ENCODE measurements at regions not wholly inside any gene's neighbourhood (a gene's known extent, or its start where the extent isn't known, plus 50 kb on each side); places are given as distances from the start of the nearest gene placed in this dataset.

DNA sequence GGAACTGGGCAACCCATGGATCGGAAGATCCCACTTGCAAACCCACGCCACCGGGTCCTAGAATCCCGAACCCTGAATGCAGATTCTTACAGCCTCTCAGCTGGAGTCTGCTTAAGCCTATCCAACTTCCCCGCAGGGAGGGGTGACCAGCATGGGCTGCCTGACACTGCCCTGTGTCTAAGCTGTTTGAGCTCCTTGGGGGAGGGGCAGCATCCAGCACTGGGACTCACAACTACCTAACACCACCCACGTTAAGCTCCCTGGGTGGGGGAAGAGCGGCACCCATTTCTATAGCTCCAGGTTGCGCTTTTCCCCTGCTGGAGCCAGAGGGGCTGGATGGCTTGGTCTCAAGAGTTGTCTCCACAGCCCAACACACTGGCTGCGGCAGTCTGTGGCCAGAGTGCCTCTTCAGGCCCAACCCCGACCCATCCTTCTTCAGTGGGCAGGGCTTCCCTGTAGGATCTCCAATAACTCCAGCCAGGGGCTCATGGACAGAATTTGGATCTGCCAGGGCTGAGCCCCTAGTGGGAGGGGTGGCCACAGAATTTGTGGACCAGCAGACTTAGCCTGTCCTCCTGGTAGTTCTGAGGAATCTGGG is 649.2 kb downstream of the TUSC7 start:
- DNase-seq (peak in 1 of 14 experiments; percentile 3), ATAC-seq (ENCODE audit: poor library complexity) (no peak)
- ChIA-PET CTCF (no interaction called here), POLR2A (no interaction called here)
- no peak overlapping the region for H3K27ac ChIP-seq (ENCODE audit: low read depth in 1 of 2, low read length in 2 of 2)
- TF ChIP-seq, protein P1, sequence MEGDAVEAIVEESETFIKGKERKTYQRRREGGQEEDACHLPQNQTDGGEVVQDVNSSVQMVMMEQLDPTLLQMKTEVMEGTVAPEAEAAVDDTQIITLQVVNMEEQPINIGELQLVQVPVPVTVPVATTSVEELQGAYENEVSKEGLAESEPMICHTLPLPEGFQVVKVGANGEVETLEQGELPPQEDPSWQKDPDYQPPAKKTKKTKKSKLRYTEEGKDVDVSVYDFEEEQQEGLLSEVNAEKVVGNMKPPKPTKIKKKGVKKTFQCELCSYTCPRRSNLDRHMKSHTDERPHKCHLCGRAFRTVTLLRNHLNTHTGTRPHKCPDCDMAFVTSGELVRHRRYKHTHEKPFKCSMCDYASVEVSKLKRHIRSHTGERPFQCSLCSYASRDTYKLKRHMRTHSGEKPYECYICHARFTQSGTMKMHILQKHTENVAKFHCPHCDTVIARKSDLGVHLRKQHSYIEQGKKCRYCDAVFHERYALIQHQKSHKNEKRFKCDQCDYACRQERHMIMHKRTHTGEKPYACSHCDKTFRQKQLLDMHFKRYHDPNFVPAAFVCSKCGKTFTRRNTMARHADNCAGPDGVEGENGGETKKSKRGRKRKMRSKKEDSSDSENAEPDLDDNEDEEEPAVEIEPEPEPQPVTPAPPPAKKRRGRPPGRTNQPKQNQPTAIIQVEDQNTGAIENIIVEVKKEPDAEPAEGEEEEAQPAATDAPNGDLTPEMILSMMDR (IDR thresholded peaks at IDR 0.05), result no peak
- H3K9me3 ChIP-seq (ENCODE audit: control insufficient read depth in 1 of 2, insufficient read depth in 1 of 2, low read length in 2 of 2), result peaks cover 0 to 13% of the 10 kb centered on the region in 2 experiments
- Mint-ChIP-seq H3K36me3 (ENCODE audit: low read depth) (no peaks in the 10 kb centered on the region), H3K4me3 (no peak overlapping the region), H3K4me1 (ENCODE audit: low read depth) (no peaks in the 10 kb centered on the region), H3K9me3 (peaks cover 23% of the 10 kb centered on the region), H3K27ac (no peak overlapping the region), H3K27me3 (no peaks in the 10 kb centered on the region)
- H3K36me3 ChIP-seq (ENCODE audit: insufficient read depth, low read length), result no peaks in the 10 kb centered on the region
- no peaks in the 10 kb centered on the region for H3K27me3 ChIP-seq (ENCODE audit: control insufficient read depth in 1 of 2, insufficient read depth in 2 of 2, low read length in 2 of 2)
- intact Hi-C loops (cut with DNase I, micrococcal nuclease), result no loop called here
- no peak overlapping the region for H3K4me3 ChIP-seq (ENCODE audit: low read length)
- H3K4me1 ChIP-seq (ENCODE audit: insufficient read depth, low read length), result no peaks in the 10 kb centered on the region

DNA sequence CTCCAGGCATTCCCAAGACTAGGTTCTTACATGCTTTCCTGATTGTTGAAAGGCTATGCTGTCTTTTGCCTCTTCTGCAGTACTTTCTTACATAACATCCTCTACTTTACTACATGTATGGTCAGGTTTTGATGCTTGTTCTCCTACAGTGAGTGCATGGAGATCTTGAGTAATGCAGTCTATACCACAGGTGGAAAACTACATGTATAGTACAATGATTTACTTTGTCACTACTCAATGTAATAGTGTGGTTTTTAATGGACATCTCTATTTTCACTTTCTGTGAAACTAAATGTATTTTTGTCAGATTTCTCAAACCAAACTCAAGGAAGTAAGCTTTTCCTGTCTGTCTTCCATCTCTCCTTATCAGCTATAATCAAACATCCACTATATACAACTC is 657.0 kb downstream of the TUSC7 start:
- intact Hi-C loops (cut with DNase I, micrococcal nuclease), result no loop called here
- no peaks in the 10 kb centered on the region for H3K4me1 ChIP-seq (ENCODE audit: insufficient read depth, low read length)
- H3K27ac ChIP-seq (ENCODE audit: low read depth in 1 of 2, low read length in 2 of 2), result no peak overlapping the region
- H3K4me3 Mint-ChIP-seq, result no peak overlapping the region
- no peaks in the 10 kb centered on the region for H3K36me3 Mint-ChIP-seq (ENCODE audit: low read depth)
- H3K9me3 ChIP-seq (ENCODE audit: control insufficient read depth in 1 of 2, insufficient read depth in 1 of 2, low read length in 2 of 2), result peaks cover 0 to 4% of the 10 kb centered on the region in 2 experiments
- no peaks in the 10 kb centered on the region for H3K27me3 ChIP-seq (ENCODE audit: control insufficient read depth in 1 of 2, insufficient read depth in 2 of 2, low read length in 2 of 2)
- TF ChIP-seq, protein P1 (IDR thresholded peaks at IDR 0.05), result no peak
- no peaks in the 10 kb centered on the region for H3K4me1 Mint-ChIP-seq (ENCODE audit: low read depth)
- ChIA-PET CTCF (no interaction called here), POLR2A (no interaction called here)
- H3K27me3 Mint-ChIP-seq, result no peaks in the 10 kb centered on the region
- no peak overlapping the region for H3K27ac Mint-ChIP-seq
- no peak overlapping the region for H3K4me3 ChIP-seq (ENCODE audit: low read length)
- ATAC-seq (ENCODE audit: poor library complexity) (no peak), DNase-seq (no peak)
- no peaks in the 10 kb centered on the region for H3K36me3 ChIP-seq (ENCODE audit: insufficient read depth, low read length)
- H3K9me3 Mint-ChIP-seq, result peaks cover 14% of the 10 kb centered on the region

DNA sequence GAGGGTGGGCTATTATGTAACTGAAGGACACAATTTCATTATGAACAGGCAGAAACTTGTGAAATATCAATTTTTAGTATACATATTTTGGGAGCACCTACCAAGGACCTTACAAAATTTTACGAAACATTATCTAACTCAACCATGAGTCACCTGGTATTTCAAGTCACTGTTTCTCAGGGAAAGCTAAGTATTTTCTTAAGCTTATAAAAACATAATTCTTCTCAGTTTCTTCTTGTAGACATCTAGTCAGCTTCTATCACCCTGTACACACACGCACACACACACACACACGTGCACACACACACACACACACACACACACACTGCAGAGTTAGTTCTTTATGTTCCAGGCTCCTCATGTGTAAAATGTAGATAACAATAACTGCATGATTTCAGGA is 658.3 kb downstream of the TUSC7 start:
- H3K4me1 ChIP-seq (ENCODE audit: insufficient read depth, low read length), result no peaks in the 10 kb centered on the region
- no peak overlapping the region for H3K27ac ChIP-seq (ENCODE audit: low read depth in 1 of 2, low read length in 2 of 2)
- Mint-ChIP-seq H3K4me1 (ENCODE audit: low read depth) (no peaks in the 10 kb centered on the region), H3K36me3 (ENCODE audit: low read depth) (no peaks in the 10 kb centered on the region), H3K4me3 (no peak overlapping the region), H3K27me3 (no peaks in the 10 kb centered on the region), H3K27ac (no peak overlapping the region), H3K9me3 (peaks cover 9% of the 10 kb centered on the region)
- H3K36me3 ChIP-seq (ENCODE audit: insufficient read depth, low read length), result no peaks in the 10 kb centered on the region
- TF ChIP-seq, protein P1 (IDR thresholded peaks at IDR 0.05), result no peak
- H3K4me3 ChIP-seq (ENCODE audit: low read length), result no peak overlapping the region
- ChIA-PET POLR2A (no interaction called here), CTCF (no interaction called here)
- no peaks in the 10 kb centered on the region for H3K27me3 ChIP-seq (ENCODE audit: control insufficient read depth in 1 of 2, insufficient read depth in 2 of 2, low read length in 2 of 2)
- peaks cover 0 to 4% of the 10 kb centered on the region in 2 experiments for H3K9me3 ChIP-seq (ENCODE audit: control insufficient read depth in 1 of 2, insufficient read depth in 1 of 2, low read length in 2 of 2)
- DNase-seq (no peak), ATAC-seq (ENCODE audit: poor library complexity) (no peak)
- intact Hi-C loops (cut with DNase I, micrococcal nuclease), result no loop called here

All from CD4-positive, alpha-beta T cell (primary cell).